ENCODE measurements at regions not wholly inside any gene's neighbourhood (a gene's known extent, or its start where the extent isn't known, plus 50 kb on each side); places are given as distances from the start of the nearest gene placed in this dataset.

DNA sequence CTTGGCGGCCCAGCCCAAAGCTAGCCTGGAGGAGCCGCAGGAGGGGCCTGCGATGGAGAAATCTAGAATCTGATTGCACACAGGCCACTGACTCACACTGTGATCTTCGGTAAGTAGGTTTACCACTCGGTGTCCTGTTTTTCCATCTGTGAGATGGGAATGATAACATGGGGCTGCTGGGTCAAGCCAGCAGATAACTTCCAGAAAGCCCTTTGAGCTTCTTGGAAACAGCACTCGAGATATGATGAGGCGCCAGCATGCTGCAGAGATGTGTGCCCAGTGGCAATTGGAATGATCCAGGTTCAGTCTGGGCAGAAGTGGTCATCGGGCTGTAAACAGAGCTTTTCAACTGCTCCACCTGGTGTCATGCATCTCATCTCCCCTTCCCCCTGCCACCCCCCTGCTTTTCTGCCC lies 771.3 kb upstream of the TBX3 start:
- H3K36me3 Mint-ChIP-seq (ENCODE audit: low read depth): no peaks in the 10 kb centered on the region
- H3K27ac Mint-ChIP-seq: no peak overlapping the region
- peaks cover 29% of the 10 kb centered on the region for H3K4me1 Mint-ChIP-seq
- no peak overlapping the region for H3K4me3 Mint-ChIP-seq
- H3K27me3 Mint-ChIP-seq (ENCODE audit: low read depth, poor library complexity): peaks cover 41% of the 10 kb centered on the region
- no peak for TF ChIP-seq CTCF (IDR thresholded peaks at IDR 0.05)
- no peak for DNase-seq
- peaks cover 6% of the 10 kb centered on the region for H3K9me3 Mint-ChIP-seq

- Mint-ChIP-seq H3K27ac (no peak overlapping the region), H3K4me3 (peak overlapping the region; percentile 83), H3K9me3 (peaks cover 1% of the 10 kb centered on the region), H3K27me3 (ENCODE audit: low read depth, poor library complexity) (peaks cover 46% of the 10 kb centered on the region), H3K4me1 (peaks cover 49% of the 10 kb centered on the region), H3K36me3 (ENCODE audit: low read depth) (no peaks in the 10 kb centered on the region)
- no peak for DNase-seq
- no peak for TF ChIP-seq CTCF (IDR thresholded peaks at IDR 0.05)
These were observed 768.8 kb upstream of the TBX3 start for GRCh38 chr12:115452751-115453281.

DNA sequence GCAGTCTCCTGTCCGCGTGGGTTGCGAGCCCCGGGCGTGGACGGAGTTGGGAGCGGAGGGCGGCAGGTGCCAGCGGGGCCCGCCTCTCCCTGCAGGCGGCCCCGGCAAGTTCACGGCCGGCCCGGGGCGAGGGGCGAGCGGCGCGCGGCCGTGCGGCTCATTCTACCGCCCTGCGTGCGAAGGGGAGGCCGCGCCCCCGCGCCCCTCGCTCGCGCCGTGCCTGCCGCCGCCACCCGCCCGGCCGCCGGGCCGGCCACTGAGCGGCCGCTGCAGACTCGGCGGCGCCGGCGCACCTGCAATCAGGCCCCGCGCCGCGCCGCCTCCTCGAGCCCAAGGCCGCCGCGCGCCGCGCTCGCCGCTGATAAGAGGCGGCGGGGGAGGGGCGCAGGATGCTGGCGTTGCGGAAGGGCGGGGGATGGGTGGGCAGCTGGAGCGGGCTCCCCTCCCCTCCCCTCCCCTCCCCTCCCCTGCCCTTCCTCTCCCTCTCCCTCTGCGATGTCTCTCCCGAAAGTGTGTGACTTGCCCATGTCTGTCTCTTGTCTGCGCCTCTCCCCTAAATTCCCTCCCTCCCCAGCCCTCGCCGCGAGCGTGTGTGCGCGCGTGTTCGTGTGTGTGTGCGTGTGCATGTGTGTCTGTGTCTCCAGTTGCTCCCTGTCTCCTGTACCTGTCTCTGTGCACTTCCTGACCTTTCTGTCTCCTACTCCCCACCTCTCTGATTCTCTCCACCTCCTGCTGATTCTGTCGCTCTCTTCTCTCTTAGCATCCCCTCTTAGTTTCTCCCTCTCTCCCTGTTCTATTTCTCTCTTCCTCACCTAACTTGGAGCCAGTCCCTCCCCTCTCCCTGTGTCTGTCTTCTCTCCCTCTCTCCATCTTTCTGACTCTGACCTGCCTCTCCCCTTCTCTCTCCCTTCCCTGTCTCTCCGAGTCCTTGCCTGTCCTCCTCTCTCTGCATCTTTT lies 768.1 kb upstream of the TBX3 start:
- no peak overlapping the region for H3K27ac Mint-ChIP-seq

DNA sequence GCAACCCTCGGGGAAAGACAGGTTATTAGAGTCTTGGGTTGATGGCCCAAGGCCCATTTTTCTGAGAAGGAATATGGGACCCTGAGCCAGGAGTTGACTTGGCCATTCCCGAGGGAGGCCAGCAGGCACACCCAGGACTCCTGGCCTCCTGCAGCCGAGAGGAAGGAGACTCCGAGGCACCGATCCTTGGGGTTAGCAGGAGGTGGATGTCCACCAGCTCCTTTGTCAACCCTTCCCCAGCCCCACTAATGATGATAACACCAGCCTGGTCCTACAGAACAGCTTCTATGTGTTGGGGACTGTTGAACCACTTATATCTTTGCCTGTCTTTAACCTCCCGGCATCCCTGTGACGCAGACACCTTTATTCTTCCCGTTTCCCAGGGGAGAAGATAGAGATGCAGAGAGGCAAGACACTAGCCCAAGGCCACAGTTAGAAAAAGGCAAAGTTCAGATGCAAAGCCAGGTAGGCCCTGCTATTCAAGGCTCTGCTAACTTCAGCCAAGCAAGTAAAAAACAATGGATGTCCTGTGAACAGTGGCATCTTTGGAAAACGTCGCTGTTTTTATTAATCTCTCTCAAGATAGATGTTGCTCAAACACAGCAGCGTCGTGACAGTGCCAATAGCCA lies 767.3 kb upstream of the TBX3 start:
- TF ChIP-seq CTCF (IDR thresholded peaks at IDR 0.05): no peak
- Mint-ChIP-seq H3K4me3 (peak overlapping the region; percentile 84), H3K4me1 (peaks cover 42% of the 10 kb centered on the region), H3K27me3 (ENCODE audit: low read depth, poor library complexity) (peaks cover 39% of the 10 kb centered on the region), H3K9me3 (no peaks in the 10 kb centered on the region), H3K36me3 (ENCODE audit: low read depth) (no peaks in the 10 kb centered on the region), H3K27ac (no peak overlapping the region)
- no peak for DNase-seq

More for the DNA sequence above, 768.1 kb upstream of the TBX3 start:
- Mint-ChIP-seq H3K36me3 (ENCODE audit: low read depth) (no peaks in the 10 kb centered on the region), H3K27me3 (ENCODE audit: low read depth, poor library complexity) (peaks cover 41% of the 10 kb centered on the region), H3K4me3 (peak overlapping the region; percentile 84), H3K9me3 (no peaks in the 10 kb centered on the region), H3K4me1 (peaks cover 43% of the 10 kb centered on the region)
- TF ChIP-seq CTCF (IDR thresholded peaks at IDR 0.05): no peak
- DNase-seq: peak; percentile 81

DNA sequence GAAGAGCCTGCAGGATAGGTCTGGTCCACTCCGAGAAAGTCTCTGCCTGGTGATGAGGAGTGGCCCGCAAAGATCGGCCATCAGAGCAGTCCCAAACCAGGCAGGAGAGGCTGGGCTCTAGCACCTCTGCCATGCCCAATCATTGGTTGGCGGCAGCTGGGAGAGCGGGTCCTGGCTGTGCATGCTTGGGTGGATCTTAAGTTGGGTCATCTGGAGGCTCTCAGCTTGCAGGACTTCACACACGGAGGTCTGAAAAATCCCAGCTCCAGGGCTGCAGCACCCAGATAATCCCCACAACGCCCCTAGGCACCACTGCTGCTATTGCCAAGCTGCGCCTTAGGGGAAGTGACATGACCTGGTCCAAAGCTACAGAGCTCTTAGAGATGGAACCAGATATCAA lies 766.7 kb upstream of the TBX3 start:
- Mint-ChIP-seq H3K9me3 (no peaks in the 10 kb centered on the region), H3K27me3 (ENCODE audit: low read depth, poor library complexity) (peaks cover 34% of the 10 kb centered on the region), H3K4me3 (peak overlapping the region; percentile 66), H3K27ac (no peak overlapping the region), H3K4me1 (peaks cover 42% of the 10 kb centered on the region), H3K36me3 (ENCODE audit: low read depth) (no peaks in the 10 kb centered on the region)
- no peak for TF ChIP-seq CTCF (IDR thresholded peaks at IDR 0.05)
- no peak for DNase-seq

Data from nephron progenitor cell (in vitro differentiated cells).